Smooth muscle cell (in vitro differentiated cells): ENCODE measurements at regions not wholly inside any gene's neighbourhood (a gene's known extent, or its start where the extent isn't known, plus 50 kb on each side); places are given as distances from the start of the nearest gene placed in this dataset.

Experiments
- DNase-seq: peaks from one replicate; lab custom pipeline; 2025; ENCODE audit not compliant: unreplicated experiment; lab: John Stamatoyannopoulos, UW
- H2AFZ ChIP-seq: fragments of 200-600 bp; sonication (generic); 2 replicates; pipeline ENCODE4 v1.6.0; 2016; ENCODE audit warnings: antibody characterized with exemption, low read depth, mild to moderate bottlenecking
- H3F3A ChIP-seq: fragments of 200-600 bp; sonication (generic); 2 replicates; pipeline ENCODE4 v1.6.0; 2017; ENCODE audit warnings: antibody characterized with exemption, low read depth
- H3K27ac ChIP-seq: fragments of 200-600 bp; sonication (generic); 2 replicates; pipeline ENCODE4 v1.5.1; 2016; ENCODE audit warnings: low read depth, mild to moderate bottlenecking
- H3K27me3 ChIP-seq: fragments of 200-600 bp; sonication (generic); 2 replicates; pipeline ENCODE4 v1.6.1; 2016; ENCODE audit warnings: low read depth, mild to moderate bottlenecking
- H3K36me3 ChIP-seq: fragments of 200-600 bp; sonication (generic); 2 replicates; pipeline ENCODE4 v1.5.1; 2016; ENCODE audit warnings: low read depth
- H3K4me1 ChIP-seq: fragments of 200-600 bp; sonication (generic); 2 replicates; pipeline ENCODE4 v1.5.1; 2016; ENCODE audit warnings: low read depth
- H3K4me2 ChIP-seq: fragments of 200-600 bp; sonication (generic); 2 replicates; pipeline ENCODE4 v1.6.0; 2016; ENCODE audit warnings: mild to moderate bottlenecking
- H3K4me3 ChIP-seq: fragments of 200-600 bp; sonication (generic); 2 replicates; pipeline ENCODE4 v1.5.1; 2016; ENCODE audit warnings: mild to moderate bottlenecking
- H3K79me2 ChIP-seq: fragments of 200-600 bp; sonication (generic); 2 replicates; pipeline ENCODE4 v1.6.0; 2016; ENCODE audit warnings: low read depth, mild to moderate bottlenecking
- H3K9ac ChIP-seq: fragments of 200-600 bp; sonication (generic); 2 replicates; pipeline ENCODE4 v1.6.0; 2016; ENCODE audit warnings: low read depth
- H3K9me3 ChIP-seq: fragments of 200-600 bp; sonication (generic); replicated peaks from 2 replicates; pipeline ENCODE4 v1.5.1; 2016; ENCODE audit warnings: low read depth
- H4K20me1 ChIP-seq: fragments of 200-600 bp; sonication (generic); 2 replicates; pipeline ENCODE4 v1.6.0; 2016; ENCODE audit warnings: low read depth
- CTCF ChIP-seq: fragments of 200-600 bp; sonication (generic); IDR thresholded peaks from 2 replicates; pipeline ENCODE4 v1.5.1; 2017; ENCODE audit warnings: borderline replicate concordance, mild to moderate bottlenecking, antibody characterized with exemption; ENCODE audit not compliant: insufficient read depth, poor library complexity, severe bottlenecking
- WGBS: methylation state at CpG from one replicate; pipeline ENCODE4 v1.1.7; 2016; ENCODE audit warnings: low lambda C conversion rate; 5-methylcytosine and 5-hydroxymethylcytosine counted together

GRCh38 chr7:28240481-28240880, 59.9 kb upstream of the JAZF1 start:
- H3K27ac ChIP-seq: no peak overlapping the region
- no peak overlapping the region for H2AFZ ChIP-seq
- H3K9me3 ChIP-seq: no peaks in the 10 kb centered on the region
- no peaks in the 10 kb centered on the region for H4K20me1 ChIP-seq
- H3K4me2 ChIP-seq: no peak overlapping the region
- WGBS: 96% methylated on average over 5 of the region's 5 CpGs
- no peak overlapping the region for H3K9ac ChIP-seq
- H3K36me3 ChIP-seq: no peaks in the 10 kb centered on the region
- TF ChIP-seq CTCF: no peak
- no peaks in the 10 kb centered on the region for H3K79me2 ChIP-seq
- no peaks in the 10 kb centered on the region for H3K27me3 ChIP-seq
- H3K4me3 ChIP-seq: no peak overlapping the region
- no peaks in the 10 kb centered on the region for H3F3A ChIP-seq
- no peak for DNase-seq
- H3K4me1 ChIP-seq: no peaks in the 10 kb centered on the region

- Histone ChIP-seq H3K4me3 (no peak overlapping the region), H3K9me3 (no peaks in the 10 kb centered on the region), H3K79me2 (no peaks in the 10 kb centered on the region), H3K27me3 (no peaks in the 10 kb centered on the region), H2AFZ (no peak overlapping the region), H3F3A (no peaks in the 10 kb centered on the region), H3K27ac (no peak overlapping the region), H3K36me3 (no peaks in the 10 kb centered on the region), H3K4me1 (no peaks in the 10 kb centered on the region), H4K20me1 (no peaks in the 10 kb centered on the region), H3K9ac (no peak overlapping the region), H3K4me2 (no peak overlapping the region)
- TF ChIP-seq CTCF: no peak
- WGBS: 94% methylated on average over 5 of the region's 5 CpGs
- DNase-seq: no peak
Measured at GRCh38 chr7:28243861-28244260, 63.3 kb upstream of the JAZF1 start.

GRCh38 chr7:28245123-28245878, 64.7 kb upstream of the JAZF1 start:
- no peaks in the 10 kb centered on the region for H3F3A ChIP-seq
- no peaks in the 10 kb centered on the region for H3K9me3 ChIP-seq
- no peak for TF ChIP-seq CTCF
- H3K4me3 ChIP-seq: no peak overlapping the region
- no peaks in the 10 kb centered on the region for H3K79me2 ChIP-seq
- no peak overlapping the region for H3K4me2 ChIP-seq
- no peaks in the 10 kb centered on the region for H3K4me1 ChIP-seq
- no peaks in the 10 kb centered on the region for H3K36me3 ChIP-seq
- H3K27me3 ChIP-seq: no peaks in the 10 kb centered on the region
- no peaks in the 10 kb centered on the region for H4K20me1 ChIP-seq
- H2AFZ ChIP-seq: no peak overlapping the region
- no peak overlapping the region for H3K27ac ChIP-seq
- H3K9ac ChIP-seq: no peak overlapping the region
- DNase-seq: no peak
- 81% methylated on average over 9 of the region's 9 CpGs for WGBS

- Histone ChIP-seq H3K4me3 (no peak overlapping the region), H3K4me2 (no peak overlapping the region), H3K36me3 (no peaks in the 10 kb centered on the region), H3K9ac (no peak overlapping the region), H3K79me2 (no peaks in the 10 kb centered on the region), H3K27ac (no peak overlapping the region), H3K27me3 (no peaks in the 10 kb centered on the region), H3K4me1 (no peaks in the 10 kb centered on the region), H2AFZ (no peak overlapping the region), H3K9me3 (no peaks in the 10 kb centered on the region), H4K20me1 (no peaks in the 10 kb centered on the region), H3F3A (no peaks in the 10 kb centered on the region)
- no peak for DNase-seq
- TF ChIP-seq CTCF: no peak
- WGBS: 87% methylated on average over 7 of the region's 7 CpGs
Measured at GRCh38 chr7:28246921-28247461, 66.4 kb upstream of the JAZF1 start.
